IgD-negative memory B cell (primary cell): ENCODE measurements at regions not wholly inside any gene's neighbourhood (a gene's known extent, or its start where the extent isn't known, plus 50 kb on each side); places are given as distances from the start of the nearest gene placed in this dataset.
A peak's percentile ranks its signal among the peaks of the same experiment; 100 is the strongest.

Source experiments
- H3K27ac Mint-ChIP-seq, 3 donors: one replicate each; pipeline ENCODE4 v1.8.0; 2020 to 2022; ENCODE audit warnings: mild to moderate bottlenecking in 3 of 3, mixed read lengths in 3 of 3, moderate library complexity in 1 of 3
- H3K27me3 Mint-ChIP-seq: one replicate; pipeline ENCODE4 v1.8.0; 2021; ENCODE audit warnings: mixed read lengths
- H3K36me3 Mint-ChIP-seq: one replicate; pipeline ENCODE4 v1.8.0; 2020; ENCODE audit warnings: mild to moderate bottlenecking, mixed read lengths
- H3K4me1 Mint-ChIP-seq, 3 donors: one replicate each; pipeline ENCODE4 v1.8.0; 2020 to 2022; ENCODE audit warnings: mixed read lengths in 3 of 3, mild to moderate bottlenecking in 1 of 3
- H3K4me3 Mint-ChIP-seq, 4 donors: one replicate each; pipeline ENCODE4 v1.8.0; 2020 to 2022; ENCODE audit warnings: mild to moderate bottlenecking in 4 of 4, mixed read lengths in 4 of 4, moderate library complexity in 3 of 4
- H3K9me3 Mint-ChIP-seq, 3 donors: one replicate each; pipeline ENCODE4 v1.8.0; 2020 to 2021; ENCODE audit warnings: mixed read lengths in 3 of 3, mild to moderate bottlenecking in 1 of 3

- Mint-ChIP-seq H3K4me1 (no peaks in the 10 kb centered on the region), H3K27ac (no peak overlapping the region), H3K27me3 (no peaks in the 10 kb centered on the region), H3K9me3 (peaks cover 0 to 9% (median 6%) of the 10 kb centered on the region in 3 donors), H3K4me3 (no peak overlapping the region), H3K36me3 (no peaks in the 10 kb centered on the region)
Observed at GRCh38 chr20:60587986-60588385, 629.8 kb downstream of the CDH26 start.

GRCh38 chr20:60589623-60590022, 631.4 kb downstream of the CDH26 start:
- peaks cover 3 to 7% (median 7%) of the 10 kb centered on the region in 3 donors for H3K9me3 Mint-ChIP-seq
- H3K4me1 Mint-ChIP-seq, result no peaks in the 10 kb centered on the region
- H3K27me3 Mint-ChIP-seq, result no peaks in the 10 kb centered on the region
- H3K36me3 Mint-ChIP-seq, result no peaks in the 10 kb centered on the region
- H3K27ac Mint-ChIP-seq, result no peak overlapping the region
- H3K4me3 Mint-ChIP-seq, result no peak overlapping the region

- Mint-ChIP-seq H3K27ac (no peak overlapping the region), H3K4me3 (no peak overlapping the region)
Observed at GRCh38 chr20:60591172-60591799, 633.1 kb downstream of the CDH26 start.

GRCh38 chr20:60598528-60598927, 640.3 kb downstream of the CDH26 start:
- no peak overlapping the region for H3K4me3 Mint-ChIP-seq
- H3K27ac Mint-ChIP-seq, result no peak overlapping the region
- peaks cover 4 to 10% (median 6%) of the 10 kb centered on the region in 3 donors for H3K9me3 Mint-ChIP-seq
- H3K36me3 Mint-ChIP-seq, result no peaks in the 10 kb centered on the region
- no peaks in the 10 kb centered on the region for H3K27me3 Mint-ChIP-seq
- H3K4me1 Mint-ChIP-seq, result no peaks in the 10 kb centered on the region

More at GRCh38 chr20:60591172-60591799, 633.1 kb downstream of the CDH26 start:
- Mint-ChIP-seq H3K27me3 (no peaks in the 10 kb centered on the region), H3K4me1 (no peaks in the 10 kb centered on the region), H3K9me3 (peaks cover 0 to 5% (median 3%) of the 10 kb centered on the region in 3 donors), H3K36me3 (no peaks in the 10 kb centered on the region)

GRCh38 chr20:60599381-60599780, 641.2 kb downstream of the CDH26 start:
- Mint-ChIP-seq H3K36me3 (no peaks in the 10 kb centered on the region), H3K4me3 (no peak overlapping the region), H3K27me3 (no peaks in the 10 kb centered on the region), H3K9me3 (peaks cover 4 to 10% (median 6%) of the 10 kb centered on the region in 3 donors), H3K4me1 (no peaks in the 10 kb centered on the region), H3K27ac (no peak overlapping the region)

- H3K27ac Mint-ChIP-seq, result peak overlapping the region in 1 of 3 donors; percentile 55
- H3K4me1 Mint-ChIP-seq, result no peaks in the 10 kb centered on the region
- no peak overlapping the region for H3K4me3 Mint-ChIP-seq
- H3K27me3 Mint-ChIP-seq, result no peaks in the 10 kb centered on the region
- no peaks in the 10 kb centered on the region for H3K36me3 Mint-ChIP-seq
- peaks cover 4 to 10% (median 6%) of the 10 kb centered on the region in 3 donors for H3K9me3 Mint-ChIP-seq
Observed at GRCh38 chr20:60600036-60600435, 641.8 kb downstream of the CDH26 start.

- Mint-ChIP-seq H3K27me3 (no peaks in the 10 kb centered on the region), H3K27ac (no peak overlapping the region), H3K4me3 (no peak overlapping the region), H3K9me3 (peaks cover 0 to 3% (median 2%) of the 10 kb centered on the region in 3 donors), H3K4me1 (no peaks in the 10 kb centered on the region), H3K36me3 (no peaks in the 10 kb centered on the region)
Observed at GRCh38 chr20:60624066-60624465, 628.0 kb upstream of the CDH4 start.

- Mint-ChIP-seq H3K27ac (no peak overlapping the region), H3K36me3 (no peaks in the 10 kb centered on the region), H3K4me3 (no peak overlapping the region), H3K27me3 (no peaks in the 10 kb centered on the region), H3K4me1 (no peaks in the 10 kb centered on the region), H3K9me3 (peaks cover 0 to 4% (median 0%) of the 10 kb centered on the region in 3 donors)
Observed at GRCh38 chr20:60627751-60628565, 624.1 kb upstream of the CDH4 start.

GRCh38 chr20:60628749-60629148, 623.3 kb upstream of the CDH4 start:
- Mint-ChIP-seq H3K36me3 (no peaks in the 10 kb centered on the region), H3K9me3 (peaks cover 0 to 4% (median 0%) of the 10 kb centered on the region in 3 donors), H3K27ac (peak overlapping the region in 1 of 3 donors; percentile 77), H3K4me1 (no peaks in the 10 kb centered on the region), H3K27me3 (no peaks in the 10 kb centered on the region), H3K4me3 (no peak overlapping the region)

- no peaks in the 10 kb centered on the region for H3K36me3 Mint-ChIP-seq
- no peaks in the 10 kb centered on the region for H3K27me3 Mint-ChIP-seq
- no peak overlapping the region for H3K4me3 Mint-ChIP-seq
- H3K27ac Mint-ChIP-seq, result no peak overlapping the region
- H3K4me1 Mint-ChIP-seq, result no peaks in the 10 kb centered on the region
- peaks cover 0 to 4% (median 0%) of the 10 kb centered on the region in 3 donors for H3K9me3 Mint-ChIP-seq
Observed at GRCh38 chr20:60629206-60629605, 622.9 kb upstream of the CDH4 start.

GRCh38 chr20:60630609-60631008, 621.5 kb upstream of the CDH4 start:
- no peaks in the 10 kb centered on the region for H3K27me3 Mint-ChIP-seq
- peak overlapping the region in 1 of 3 donors; percentile 45 for H3K27ac Mint-ChIP-seq
- H3K9me3 Mint-ChIP-seq, result peaks cover 0 to 4% (median 0%) of the 10 kb centered on the region in 3 donors
- H3K36me3 Mint-ChIP-seq, result no peaks in the 10 kb centered on the region
- H3K4me1 Mint-ChIP-seq, result no peaks in the 10 kb centered on the region
- H3K4me3 Mint-ChIP-seq, result no peak overlapping the region

- Mint-ChIP-seq H3K4me3 (no peak overlapping the region), H3K4me1 (no peaks in the 10 kb centered on the region), H3K9me3 (peaks cover 0 to 6% (median 3%) of the 10 kb centered on the region in 3 donors), H3K27me3 (no peaks in the 10 kb centered on the region), H3K27ac (no peak overlapping the region), H3K36me3 (no peaks in the 10 kb centered on the region)
Observed at GRCh38 chr20:60631585-60632287, 620.3 kb upstream of the CDH4 start.

- Mint-ChIP-seq H3K9me3 (peaks cover 0 to 6% (median 5%) of the 10 kb centered on the region in 3 donors), H3K36me3 (no peaks in the 10 kb centered on the region), H3K4me1 (no peaks in the 10 kb centered on the region), H3K27me3 (no peaks in the 10 kb centered on the region), H3K27ac (no peak overlapping the region), H3K4me3 (no peak overlapping the region)
Observed at GRCh38 chr20:60632391-60633262, 619.4 kb upstream of the CDH4 start.

- no peaks in the 10 kb centered on the region for H3K4me1 Mint-ChIP-seq
Observed at GRCh38 chr20:60634491-60635172, 617.4 kb upstream of the CDH4 start.

More at GRCh38 chr20:60634491-60635172, 617.4 kb upstream of the CDH4 start:
- H3K27me3 Mint-ChIP-seq, result no peaks in the 10 kb centered on the region
- no peak overlapping the region for H3K4me3 Mint-ChIP-seq
- peaks cover 0 to 6% (median 2%) of the 10 kb centered on the region in 3 donors for H3K9me3 Mint-ChIP-seq
- no peak overlapping the region for H3K27ac Mint-ChIP-seq
- no peaks in the 10 kb centered on the region for H3K36me3 Mint-ChIP-seq
